ENCODE measurements at regions not wholly inside any gene's neighbourhood (a gene's known extent, or its start where the extent isn't known, plus 50 kb on each side); places are given as distances from the start of the nearest gene placed in this dataset.

GRCh38 chr15:69798481-69799250 is 299.1 kb downstream of the TLE3 start:
- TF ChIP-seq FOXA2 (IDR thresholded peaks at IDR 0.05) (no peak), CTCF (IDR thresholded peaks at IDR 0.05; ENCODE audit: low read depth, low read length, missing input control) (no peak), GABPA (IDR thresholded peaks at IDR 0.05 in 1 of 2, conservative IDR thresholded peaks at IDR 0.05 in 1 of 2) (no peak), MAX (IDR thresholded peaks at IDR 0.05) (no peak), RAD21 (IDR thresholded peaks at IDR 0.05) (no peak), SP1 (IDR thresholded peaks at IDR 0.05) (no peak), REST (IDR thresholded peaks at IDR 0.05) (no peak)

All from liver (tissue), 3 donors.